ENCODE measurements at regions not wholly inside any gene's neighbourhood (a gene's known extent, or its start where the extent isn't known, plus 50 kb on each side); places are given as distances from the start of the nearest gene placed in this dataset.

DNA sequence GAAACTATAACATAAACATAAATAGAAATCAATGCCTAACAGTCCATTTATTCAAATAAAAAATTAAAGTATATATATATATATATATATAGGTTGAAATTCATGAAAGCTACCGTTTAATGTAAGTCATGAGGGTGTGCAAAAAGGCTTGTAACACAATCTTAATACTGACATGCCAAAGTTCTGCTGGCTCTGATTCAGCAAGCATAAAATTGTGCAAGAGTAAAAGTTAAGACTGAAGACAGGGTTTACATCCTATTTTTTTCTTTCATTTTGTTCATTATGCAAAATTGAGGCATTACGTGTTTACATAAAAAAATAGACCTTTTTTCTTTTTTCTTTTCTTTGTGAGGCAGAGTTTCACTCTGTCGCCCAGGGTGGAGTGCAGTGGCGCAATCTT is 984.2 kb downstream of the FSCB start:
- Histone ChIP-seq H3K9me3 (no peaks in the 10 kb centered on the region), H3K4me3 (ENCODE audit: low read depth in 2 of 2, low read length in 1 of 2) (no peak overlapping the region), H3K27ac (ENCODE audit: low read depth in 2 of 2, low read length in 1 of 2) (no peak overlapping the region), H3K36me3 (replicated peaks in 1 of 2; ENCODE audit: control insufficient read depth in 1 of 2, insufficient read depth in 2 of 2, low read length in 1 of 2) (no peaks in the 10 kb centered on the region), H3K4me1 (ENCODE audit: control insufficient read depth in 1 of 2, insufficient read depth in 2 of 2, low read depth in 1 of 2, low read length in 1 of 2) (no peaks in the 10 kb centered on the region), H2AFZ (ENCODE audit: low read depth) (no peak overlapping the region), H3K27me3 (ENCODE audit: insufficient read depth) (no peaks in the 10 kb centered on the region), H3K4me2 (no peak overlapping the region), H4K20me1 (ENCODE audit: insufficient read depth) (no peaks in the 10 kb centered on the region), H3K79me2 (ENCODE audit: insufficient read depth) (no peaks in the 10 kb centered on the region), H3F3A (replicated peaks; ENCODE audit: insufficient read depth) (no peaks in the 10 kb centered on the region), H3K9ac (no peak overlapping the region), H3K9me2 (no peaks in the 10 kb centered on the region)
- WGBS (ENCODE audit: low lambda C conversion rate), result 14% methylated on average over 4 of the region's 4 CpGs
- TF ChIP-seq, protein P1, sequence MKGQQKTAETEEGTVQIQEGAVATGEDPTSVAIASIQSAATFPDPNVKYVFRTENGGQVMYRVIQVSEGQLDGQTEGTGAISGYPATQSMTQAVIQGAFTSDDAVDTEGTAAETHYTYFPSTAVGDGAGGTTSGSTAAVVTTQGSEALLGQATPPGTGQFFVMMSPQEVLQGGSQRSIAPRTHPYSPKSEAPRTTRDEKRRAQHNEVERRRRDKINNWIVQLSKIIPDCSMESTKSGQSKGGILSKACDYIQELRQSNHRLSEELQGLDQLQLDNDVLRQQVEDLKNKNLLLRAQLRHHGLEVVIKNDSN (IDR thresholded peaks at IDR 0.05; ENCODE audit: borderline replicate concordance, low read depth), result no peak
- TF ChIP-seq MEF2A (IDR thresholded peaks at IDR 0.05; ENCODE audit: borderline replicate concordance, low read depth) (no peak), EZH2phosphoT487 (IDR thresholded peaks at IDR 0.05; ENCODE audit: borderline replicate concordance, low read depth) (no peak), TAF1 (IDR thresholded peaks at IDR 0.05; ENCODE audit: borderline replicate concordance, low read depth, low read length) (no peak), RXRA (IDR thresholded peaks at IDR 0.05; ENCODE audit: borderline replicate concordance, low read depth) (no peak), EP300 (IDR thresholded peaks at IDR 0.05; ENCODE audit: borderline replicate concordance in 1 of 2, low read depth in 1 of 2, low read length in 1 of 2) (no peak), POLR2AphosphoS5 (IDR thresholded peaks at IDR 0.05; ENCODE audit: low read depth, low read length) (no peak), FOSL2 (IDR thresholded peaks at IDR 0.05; ENCODE audit: borderline replicate concordance, low read depth) (no peak), NFIC (IDR thresholded peaks at IDR 0.05; ENCODE audit: borderline replicate concordance) (no peak)
- TF ChIP-seq, protein P2, sequence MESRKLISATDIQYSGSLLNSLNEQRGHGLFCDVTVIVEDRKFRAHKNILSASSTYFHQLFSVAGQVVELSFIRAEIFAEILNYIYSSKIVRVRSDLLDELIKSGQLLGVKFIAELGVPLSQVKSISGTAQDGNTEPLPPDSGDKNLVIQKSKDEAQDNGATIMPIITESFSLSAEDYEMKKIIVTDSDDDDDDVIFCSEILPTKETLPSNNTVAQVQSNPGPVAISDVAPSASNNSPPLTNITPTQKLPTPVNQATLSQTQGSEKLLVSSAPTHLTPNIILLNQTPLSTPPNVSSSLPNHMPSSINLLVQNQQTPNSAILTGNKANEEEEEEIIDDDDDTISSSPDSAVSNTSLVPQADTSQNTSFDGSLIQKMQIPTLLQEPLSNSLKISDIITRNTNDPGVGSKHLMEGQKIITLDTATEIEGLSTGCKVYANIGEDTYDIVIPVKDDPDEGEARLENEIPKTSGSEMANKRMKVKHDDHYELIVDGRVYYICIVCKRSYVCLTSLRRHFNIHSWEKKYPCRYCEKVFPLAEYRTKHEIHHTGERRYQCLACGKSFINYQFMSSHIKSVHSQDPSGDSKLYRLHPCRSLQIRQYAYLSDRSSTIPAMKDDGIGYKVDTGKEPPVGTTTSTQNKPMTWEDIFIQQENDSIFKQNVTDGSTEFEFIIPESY (IDR thresholded peaks at IDR 0.05; ENCODE audit: borderline replicate concordance, low read depth), result no peak
- TF ChIP-seq, protein P3, sequence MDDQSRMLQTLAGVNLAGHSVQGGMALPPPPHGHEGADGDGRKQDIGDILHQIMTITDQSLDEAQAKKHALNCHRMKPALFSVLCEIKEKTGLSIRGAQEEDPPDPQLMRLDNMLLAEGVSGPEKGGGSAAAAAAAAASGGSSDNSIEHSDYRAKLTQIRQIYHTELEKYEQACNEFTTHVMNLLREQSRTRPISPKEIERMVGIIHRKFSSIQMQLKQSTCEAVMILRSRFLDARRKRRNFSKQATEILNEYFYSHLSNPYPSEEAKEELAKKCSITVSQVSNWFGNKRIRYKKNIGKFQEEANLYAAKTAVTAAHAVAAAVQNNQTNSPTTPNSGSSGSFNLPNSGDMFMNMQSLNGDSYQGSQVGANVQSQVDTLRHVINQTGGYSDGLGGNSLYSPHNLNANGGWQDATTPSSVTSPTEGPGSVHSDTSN (IDR thresholded peaks at IDR 0.05), result no peak
- TF ChIP-seq, protein P4, sequence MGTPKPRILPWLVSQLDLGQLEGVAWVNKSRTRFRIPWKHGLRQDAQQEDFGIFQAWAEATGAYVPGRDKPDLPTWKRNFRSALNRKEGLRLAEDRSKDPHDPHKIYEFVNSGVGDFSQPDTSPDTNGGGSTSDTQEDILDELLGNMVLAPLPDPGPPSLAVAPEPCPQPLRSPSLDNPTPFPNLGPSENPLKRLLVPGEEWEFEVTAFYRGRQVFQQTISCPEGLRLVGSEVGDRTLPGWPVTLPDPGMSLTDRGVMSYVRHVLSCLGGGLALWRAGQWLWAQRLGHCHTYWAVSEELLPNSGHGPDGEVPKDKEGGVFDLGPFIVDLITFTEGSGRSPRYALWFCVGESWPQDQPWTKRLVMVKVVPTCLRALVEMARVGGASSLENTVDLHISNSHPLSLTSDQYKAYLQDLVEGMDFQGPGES (IDR thresholded peaks at IDR 0.05; ENCODE audit: low read depth, low read length), result no peak
- TF ChIP-seq, protein P5, sequence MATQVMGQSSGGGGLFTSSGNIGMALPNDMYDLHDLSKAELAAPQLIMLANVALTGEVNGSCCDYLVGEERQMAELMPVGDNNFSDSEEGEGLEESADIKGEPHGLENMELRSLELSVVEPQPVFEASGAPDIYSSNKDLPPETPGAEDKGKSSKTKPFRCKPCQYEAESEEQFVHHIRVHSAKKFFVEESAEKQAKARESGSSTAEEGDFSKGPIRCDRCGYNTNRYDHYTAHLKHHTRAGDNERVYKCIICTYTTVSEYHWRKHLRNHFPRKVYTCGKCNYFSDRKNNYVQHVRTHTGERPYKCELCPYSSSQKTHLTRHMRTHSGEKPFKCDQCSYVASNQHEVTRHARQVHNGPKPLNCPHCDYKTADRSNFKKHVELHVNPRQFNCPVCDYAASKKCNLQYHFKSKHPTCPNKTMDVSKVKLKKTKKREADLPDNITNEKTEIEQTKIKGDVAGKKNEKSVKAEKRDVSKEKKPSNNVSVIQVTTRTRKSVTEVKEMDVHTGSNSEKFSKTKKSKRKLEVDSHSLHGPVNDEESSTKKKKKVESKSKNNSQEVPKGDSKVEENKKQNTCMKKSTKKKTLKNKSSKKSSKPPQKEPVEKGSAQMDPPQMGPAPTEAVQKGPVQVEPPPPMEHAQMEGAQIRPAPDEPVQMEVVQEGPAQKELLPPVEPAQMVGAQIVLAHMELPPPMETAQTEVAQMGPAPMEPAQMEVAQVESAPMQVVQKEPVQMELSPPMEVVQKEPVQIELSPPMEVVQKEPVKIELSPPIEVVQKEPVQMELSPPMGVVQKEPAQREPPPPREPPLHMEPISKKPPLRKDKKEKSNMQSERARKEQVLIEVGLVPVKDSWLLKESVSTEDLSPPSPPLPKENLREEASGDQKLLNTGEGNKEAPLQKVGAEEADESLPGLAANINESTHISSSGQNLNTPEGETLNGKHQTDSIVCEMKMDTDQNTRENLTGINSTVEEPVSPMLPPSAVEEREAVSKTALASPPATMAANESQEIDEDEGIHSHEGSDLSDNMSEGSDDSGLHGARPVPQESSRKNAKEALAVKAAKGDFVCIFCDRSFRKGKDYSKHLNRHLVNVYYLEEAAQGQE (IDR thresholded peaks at IDR 0.05; ENCODE audit: low read depth, low read length), result no peak
- POLR2A ChIA-PET, result no interaction called here
- CTCF ChIA-PET, result no interaction called here
- DNase-seq, result no peak

Measured in SK-N-SH (cell line).